ENCODE measurements at regions not wholly inside any gene's neighbourhood (a gene's known extent, or its start where the extent isn't known, plus 50 kb on each side); places are given as distances from the start of the nearest gene placed in this dataset.

- TF ChIP-seq, protein P1, sequence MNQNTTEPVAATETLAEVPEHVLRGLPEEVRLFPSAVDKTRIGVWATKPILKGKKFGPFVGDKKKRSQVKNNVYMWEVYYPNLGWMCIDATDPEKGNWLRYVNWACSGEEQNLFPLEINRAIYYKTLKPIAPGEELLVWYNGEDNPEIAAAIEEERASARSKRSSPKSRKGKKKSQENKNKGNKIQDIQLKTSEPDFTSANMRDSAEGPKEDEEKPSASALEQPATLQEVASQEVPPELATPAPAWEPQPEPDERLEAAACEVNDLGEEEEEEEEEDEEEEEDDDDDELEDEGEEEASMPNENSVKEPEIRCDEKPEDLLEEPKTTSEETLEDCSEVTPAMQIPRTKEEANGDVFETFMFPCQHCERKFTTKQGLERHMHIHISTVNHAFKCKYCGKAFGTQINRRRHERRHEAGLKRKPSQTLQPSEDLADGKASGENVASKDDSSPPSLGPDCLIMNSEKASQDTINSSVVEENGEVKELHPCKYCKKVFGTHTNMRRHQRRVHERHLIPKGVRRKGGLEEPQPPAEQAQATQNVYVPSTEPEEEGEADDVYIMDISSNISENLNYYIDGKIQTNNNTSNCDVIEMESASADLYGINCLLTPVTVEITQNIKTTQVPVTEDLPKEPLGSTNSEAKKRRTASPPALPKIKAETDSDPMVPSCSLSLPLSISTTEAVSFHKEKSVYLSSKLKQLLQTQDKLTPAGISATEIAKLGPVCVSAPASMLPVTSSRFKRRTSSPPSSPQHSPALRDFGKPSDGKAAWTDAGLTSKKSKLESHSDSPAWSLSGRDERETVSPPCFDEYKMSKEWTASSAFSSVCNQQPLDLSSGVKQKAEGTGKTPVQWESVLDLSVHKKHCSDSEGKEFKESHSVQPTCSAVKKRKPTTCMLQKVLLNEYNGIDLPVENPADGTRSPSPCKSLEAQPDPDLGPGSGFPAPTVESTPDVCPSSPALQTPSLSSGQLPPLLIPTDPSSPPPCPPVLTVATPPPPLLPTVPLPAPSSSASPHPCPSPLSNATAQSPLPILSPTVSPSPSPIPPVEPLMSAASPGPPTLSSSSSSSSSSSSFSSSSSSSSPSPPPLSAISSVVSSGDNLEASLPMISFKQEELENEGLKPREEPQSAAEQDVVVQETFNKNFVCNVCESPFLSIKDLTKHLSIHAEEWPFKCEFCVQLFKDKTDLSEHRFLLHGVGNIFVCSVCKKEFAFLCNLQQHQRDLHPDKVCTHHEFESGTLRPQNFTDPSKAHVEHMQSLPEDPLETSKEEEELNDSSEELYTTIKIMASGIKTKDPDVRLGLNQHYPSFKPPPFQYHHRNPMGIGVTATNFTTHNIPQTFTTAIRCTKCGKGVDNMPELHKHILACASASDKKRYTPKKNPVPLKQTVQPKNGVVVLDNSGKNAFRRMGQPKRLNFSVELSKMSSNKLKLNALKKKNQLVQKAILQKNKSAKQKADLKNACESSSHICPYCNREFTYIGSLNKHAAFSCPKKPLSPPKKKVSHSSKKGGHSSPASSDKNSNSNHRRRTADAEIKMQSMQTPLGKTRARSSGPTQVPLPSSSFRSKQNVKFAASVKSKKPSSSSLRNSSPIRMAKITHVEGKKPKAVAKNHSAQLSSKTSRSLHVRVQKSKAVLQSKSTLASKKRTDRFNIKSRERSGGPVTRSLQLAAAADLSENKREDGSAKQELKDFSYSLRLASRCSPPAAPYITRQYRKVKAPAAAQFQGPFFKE (tag by site-specific recombination; IDR thresholded peaks at IDR 0.05; ENCODE audit: borderline replicate concordance): no peak
- no peak for TF ChIP-seq ZNF449 (tag by site-specific recombination; IDR thresholded peaks at IDR 0.05)
- TF ChIP-seq, protein P2, sequence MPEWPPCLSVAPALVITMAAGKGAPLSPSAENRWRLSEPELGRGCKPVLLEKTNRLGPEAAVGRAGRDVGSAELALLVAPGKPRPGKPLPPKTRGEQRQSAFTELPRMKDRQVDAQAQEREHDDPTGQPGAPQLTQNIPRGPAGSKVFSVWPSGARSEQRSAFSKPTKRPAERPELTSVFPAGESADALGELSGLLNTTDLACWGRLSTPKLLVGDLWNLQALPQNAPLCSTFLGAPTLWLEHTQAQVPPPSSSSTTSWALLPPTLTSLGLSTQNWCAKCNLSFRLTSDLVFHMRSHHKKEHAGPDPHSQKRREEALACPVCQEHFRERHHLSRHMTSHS (tag by site-specific recombination; IDR thresholded peaks at IDR 0.05): no peak
- no peak for TF ChIP-seq ZNF610 (tag by site-specific recombination; IDR thresholded peaks at IDR 0.05; ENCODE audit: borderline replicate concordance)
- TF ChIP-seq, protein P3, sequence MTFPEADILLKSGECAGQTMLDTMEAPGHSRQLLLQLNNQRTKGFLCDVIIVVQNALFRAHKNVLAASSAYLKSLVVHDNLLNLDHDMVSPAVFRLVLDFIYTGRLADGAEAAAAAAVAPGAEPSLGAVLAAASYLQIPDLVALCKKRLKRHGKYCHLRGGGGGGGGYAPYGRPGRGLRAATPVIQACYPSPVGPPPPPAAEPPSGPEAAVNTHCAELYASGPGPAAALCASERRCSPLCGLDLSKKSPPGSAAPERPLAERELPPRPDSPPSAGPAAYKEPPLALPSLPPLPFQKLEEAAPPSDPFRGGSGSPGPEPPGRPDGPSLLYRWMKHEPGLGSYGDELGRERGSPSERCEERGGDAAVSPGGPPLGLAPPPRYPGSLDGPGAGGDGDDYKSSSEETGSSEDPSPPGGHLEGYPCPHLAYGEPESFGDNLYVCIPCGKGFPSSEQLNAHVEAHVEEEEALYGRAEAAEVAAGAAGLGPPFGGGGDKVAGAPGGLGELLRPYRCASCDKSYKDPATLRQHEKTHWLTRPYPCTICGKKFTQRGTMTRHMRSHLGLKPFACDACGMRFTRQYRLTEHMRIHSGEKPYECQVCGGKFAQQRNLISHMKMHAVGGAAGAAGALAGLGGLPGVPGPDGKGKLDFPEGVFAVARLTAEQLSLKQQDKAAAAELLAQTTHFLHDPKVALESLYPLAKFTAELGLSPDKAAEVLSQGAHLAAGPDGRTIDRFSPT (tag by site-specific recombination; IDR thresholded peaks at IDR 0.05): no peak
- TF ChIP-seq ZNF132 (tag by site-specific recombination; IDR thresholded peaks at IDR 0.05; ENCODE audit: borderline replicate concordance): no peak
These were observed 361.8 kb upstream of the UBE2E3 start (continued) for GRCh38 chr2:180618570-180618969.

DNA sequence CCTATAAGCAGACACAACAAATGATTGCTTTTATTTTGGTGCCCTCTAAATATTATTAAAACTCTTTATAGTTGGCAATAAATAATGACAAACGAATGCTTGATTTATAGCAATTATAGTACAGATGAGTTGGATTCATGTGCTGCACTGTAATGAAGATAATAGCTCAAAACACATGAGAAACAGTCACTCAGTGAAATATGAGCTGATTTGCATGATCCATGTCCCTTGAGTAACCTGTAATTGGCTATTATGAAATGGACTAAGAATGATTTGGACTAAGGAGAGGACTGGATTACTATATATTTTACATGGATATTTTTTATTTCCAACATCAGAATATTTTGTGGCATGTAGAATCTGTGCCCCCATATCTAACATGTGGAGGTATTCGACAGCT is 365.6 kb upstream of the UBE2E3 start:
- TF ChIP-seq EGR2 (tag by site-specific recombination; IDR thresholded peaks at IDR 0.05; ENCODE audit: low read depth) (no peak), ZNF37A (tag by site-specific recombination; IDR thresholded peaks at IDR 0.05) (no peak)
- TF ChIP-seq, protein P4, sequence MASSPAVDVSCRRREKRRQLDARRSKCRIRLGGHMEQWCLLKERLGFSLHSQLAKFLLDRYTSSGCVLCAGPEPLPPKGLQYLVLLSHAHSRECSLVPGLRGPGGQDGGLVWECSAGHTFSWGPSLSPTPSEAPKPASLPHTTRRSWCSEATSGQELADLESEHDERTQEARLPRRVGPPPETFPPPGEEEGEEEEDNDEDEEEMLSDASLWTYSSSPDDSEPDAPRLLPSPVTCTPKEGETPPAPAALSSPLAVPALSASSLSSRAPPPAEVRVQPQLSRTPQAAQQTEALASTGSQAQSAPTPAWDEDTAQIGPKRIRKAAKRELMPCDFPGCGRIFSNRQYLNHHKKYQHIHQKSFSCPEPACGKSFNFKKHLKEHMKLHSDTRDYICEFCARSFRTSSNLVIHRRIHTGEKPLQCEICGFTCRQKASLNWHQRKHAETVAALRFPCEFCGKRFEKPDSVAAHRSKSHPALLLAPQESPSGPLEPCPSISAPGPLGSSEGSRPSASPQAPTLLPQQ (tag by site-specific recombination; IDR thresholded peaks at IDR 0.05): no peak
- no peaks in the 10 kb centered on the region; the same call in 1 of the 2 replicates for H3K4me1 ChIP-seq (ENCODE audit: control insufficient read depth, insufficient read depth, low read length)
- POLR2A ChIA-PET: no interaction called here
- H3K36me3 ChIP-seq (ENCODE audit: control insufficient read depth in 2 of 2, insufficient read depth in 1 of 2, low read length in 2 of 2): no peaks in the 10 kb centered on the region
- no peak overlapping the region for H3K27ac ChIP-seq (ENCODE audit: extremely low read depth, low read depth, low read length)
- H3K9me3 ChIP-seq (ENCODE audit: control insufficient read depth, insufficient read depth, low read depth, low read length): no peaks in the 10 kb centered on the region
- H3K4me3 ChIP-seq (ENCODE audit: low read depth, low read length): no peak overlapping the region
- CTCF ChIA-PET: no interaction called here
